ENCODE measurements at regions not wholly inside any gene's neighbourhood (a gene's known extent, or its start where the extent isn't known, plus 50 kb on each side); places are given as distances from the start of the nearest gene placed in this dataset.

DNA sequence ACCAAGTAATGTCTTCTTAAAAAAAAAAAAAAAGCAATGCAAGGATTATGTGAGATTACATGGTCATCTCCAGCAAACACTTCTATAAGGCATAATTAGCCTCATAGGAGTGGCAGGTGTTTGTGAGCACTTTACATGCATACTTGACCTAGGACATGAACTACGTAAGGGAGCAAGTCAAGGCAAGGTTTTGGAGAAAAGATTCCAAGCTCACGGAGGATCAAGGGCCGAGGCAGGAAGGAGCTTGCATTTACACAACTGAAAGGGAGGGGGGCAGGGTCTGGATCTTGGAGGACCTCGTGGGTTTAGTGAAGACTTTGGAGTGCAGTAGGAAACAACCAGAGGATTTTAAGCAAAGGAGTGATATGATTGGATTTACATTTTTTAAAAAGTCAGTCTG lies 112.5 kb downstream of the CCER1 start:
- TF ChIP-seq, protein P1, sequence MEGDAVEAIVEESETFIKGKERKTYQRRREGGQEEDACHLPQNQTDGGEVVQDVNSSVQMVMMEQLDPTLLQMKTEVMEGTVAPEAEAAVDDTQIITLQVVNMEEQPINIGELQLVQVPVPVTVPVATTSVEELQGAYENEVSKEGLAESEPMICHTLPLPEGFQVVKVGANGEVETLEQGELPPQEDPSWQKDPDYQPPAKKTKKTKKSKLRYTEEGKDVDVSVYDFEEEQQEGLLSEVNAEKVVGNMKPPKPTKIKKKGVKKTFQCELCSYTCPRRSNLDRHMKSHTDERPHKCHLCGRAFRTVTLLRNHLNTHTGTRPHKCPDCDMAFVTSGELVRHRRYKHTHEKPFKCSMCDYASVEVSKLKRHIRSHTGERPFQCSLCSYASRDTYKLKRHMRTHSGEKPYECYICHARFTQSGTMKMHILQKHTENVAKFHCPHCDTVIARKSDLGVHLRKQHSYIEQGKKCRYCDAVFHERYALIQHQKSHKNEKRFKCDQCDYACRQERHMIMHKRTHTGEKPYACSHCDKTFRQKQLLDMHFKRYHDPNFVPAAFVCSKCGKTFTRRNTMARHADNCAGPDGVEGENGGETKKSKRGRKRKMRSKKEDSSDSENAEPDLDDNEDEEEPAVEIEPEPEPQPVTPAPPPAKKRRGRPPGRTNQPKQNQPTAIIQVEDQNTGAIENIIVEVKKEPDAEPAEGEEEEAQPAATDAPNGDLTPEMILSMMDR (IDR thresholded peaks at IDR 0.05 in 8 of 11, conservative IDR thresholded peaks at IDR 0.05 in 3 of 11) = no peak
- TF ChIP-seq POLR2AphosphoS5 (IDR thresholded peaks at IDR 0.05) (no peak), POLR2A (IDR thresholded peaks at IDR 0.05) (no peak)

Measured in spleen (tissue), 7 donors.